Astrocyte of the spinal cord (primary cell): ENCODE measurements at regions not wholly inside any gene's neighbourhood (a gene's known extent, or its start where the extent isn't known, plus 50 kb on each side); places are given as distances from the start of the nearest gene placed in this dataset.

Experiments used
- DNase-seq: peaks from one replicate; pipeline ENCODE4 v3.0.0; 2011; ENCODE audit warnings: low read depth, low spot score
- H3K4me3 ChIP-seq: 2 replicates; pipeline ENCODE4 v1.5.1; 2011; ENCODE audit warnings: low read depth, mild to moderate bottlenecking, low read length, moderate library complexity
- in situ Hi-C: cut with HindIII; loops from 2 replicates; pipeline ENCODE4 v1.10.0; 2017; ENCODE audit warnings: low sequenced_read_pairs
- TF ChIP-seq, protein P1 (sequence below): IDR thresholded peaks from 2 replicates; pipeline ENCODE4 v1.5.1; 2012; ENCODE audit warnings: low read depth, mild to moderate bottlenecking, low read length, inconsistent platforms

DNA sequence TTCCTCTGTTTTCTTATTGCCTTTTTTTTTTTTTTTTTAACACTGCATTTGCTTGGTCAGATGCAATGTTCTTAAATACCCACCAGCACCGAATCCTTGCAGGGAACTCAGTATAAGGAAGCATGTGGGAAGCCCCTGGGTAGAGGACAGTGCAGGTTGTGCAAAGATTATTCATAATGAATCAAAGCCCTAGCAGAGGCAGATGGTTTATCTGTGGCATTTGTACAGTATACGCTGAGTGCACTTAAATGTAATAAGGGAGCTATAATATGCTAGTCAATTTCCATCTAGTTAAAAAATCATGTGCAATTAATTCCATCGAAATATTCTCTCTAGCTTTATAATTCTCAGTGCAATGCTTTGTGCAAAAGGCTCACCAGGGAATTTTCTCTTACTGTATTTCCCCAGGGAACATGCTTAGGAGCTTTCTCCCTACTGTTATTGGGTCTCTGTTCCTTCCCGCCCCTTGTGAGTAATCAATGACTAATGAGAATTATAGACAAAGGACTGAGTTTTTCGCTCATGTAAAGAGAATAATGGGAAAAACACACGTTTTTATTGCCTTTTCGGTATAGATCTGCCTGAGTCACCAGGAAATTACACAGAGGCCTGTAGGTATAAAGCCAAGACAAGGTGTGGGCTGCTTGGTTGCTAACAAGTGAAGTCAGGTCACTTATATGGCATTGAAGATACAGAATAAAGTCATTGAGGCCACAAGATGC lies 1214.3 kb upstream of the TMEM132C start:
- peak; percentile 84 for DNase-seq
- in situ Hi-C loops: no loop called here
- TF ChIP-seq, protein P1, sequence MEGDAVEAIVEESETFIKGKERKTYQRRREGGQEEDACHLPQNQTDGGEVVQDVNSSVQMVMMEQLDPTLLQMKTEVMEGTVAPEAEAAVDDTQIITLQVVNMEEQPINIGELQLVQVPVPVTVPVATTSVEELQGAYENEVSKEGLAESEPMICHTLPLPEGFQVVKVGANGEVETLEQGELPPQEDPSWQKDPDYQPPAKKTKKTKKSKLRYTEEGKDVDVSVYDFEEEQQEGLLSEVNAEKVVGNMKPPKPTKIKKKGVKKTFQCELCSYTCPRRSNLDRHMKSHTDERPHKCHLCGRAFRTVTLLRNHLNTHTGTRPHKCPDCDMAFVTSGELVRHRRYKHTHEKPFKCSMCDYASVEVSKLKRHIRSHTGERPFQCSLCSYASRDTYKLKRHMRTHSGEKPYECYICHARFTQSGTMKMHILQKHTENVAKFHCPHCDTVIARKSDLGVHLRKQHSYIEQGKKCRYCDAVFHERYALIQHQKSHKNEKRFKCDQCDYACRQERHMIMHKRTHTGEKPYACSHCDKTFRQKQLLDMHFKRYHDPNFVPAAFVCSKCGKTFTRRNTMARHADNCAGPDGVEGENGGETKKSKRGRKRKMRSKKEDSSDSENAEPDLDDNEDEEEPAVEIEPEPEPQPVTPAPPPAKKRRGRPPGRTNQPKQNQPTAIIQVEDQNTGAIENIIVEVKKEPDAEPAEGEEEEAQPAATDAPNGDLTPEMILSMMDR: no peak

DNA sequence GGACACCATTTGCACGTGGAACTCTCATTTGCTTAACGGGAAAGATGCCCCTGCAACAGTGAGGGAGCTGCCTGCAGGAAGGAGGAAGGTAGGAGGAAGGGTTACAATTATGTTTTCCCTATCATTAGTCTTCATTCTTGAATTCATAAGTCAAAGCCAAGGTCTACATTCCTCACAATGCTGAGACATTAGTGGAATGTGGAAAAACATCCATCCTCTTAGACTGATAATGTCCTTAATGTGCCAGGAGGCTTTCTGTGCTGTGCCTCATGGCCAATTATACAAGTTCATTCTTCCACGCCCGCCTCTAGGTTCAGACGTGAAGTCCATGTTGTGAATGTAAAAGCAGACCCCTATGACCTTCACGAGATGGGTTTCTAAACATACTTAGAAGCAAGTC lies 1212.4 kb upstream of the TMEM132C start:
- TF ChIP-seq, protein P1: no peak
- peak; percentile 12 for DNase-seq
- in situ Hi-C loops: no loop called here
- no peak overlapping the region for H3K4me3 ChIP-seq

More for the DNA sequence above, 1214.3 kb upstream of the TMEM132C start:
- H3K4me3 ChIP-seq: no peak overlapping the region

DNA sequence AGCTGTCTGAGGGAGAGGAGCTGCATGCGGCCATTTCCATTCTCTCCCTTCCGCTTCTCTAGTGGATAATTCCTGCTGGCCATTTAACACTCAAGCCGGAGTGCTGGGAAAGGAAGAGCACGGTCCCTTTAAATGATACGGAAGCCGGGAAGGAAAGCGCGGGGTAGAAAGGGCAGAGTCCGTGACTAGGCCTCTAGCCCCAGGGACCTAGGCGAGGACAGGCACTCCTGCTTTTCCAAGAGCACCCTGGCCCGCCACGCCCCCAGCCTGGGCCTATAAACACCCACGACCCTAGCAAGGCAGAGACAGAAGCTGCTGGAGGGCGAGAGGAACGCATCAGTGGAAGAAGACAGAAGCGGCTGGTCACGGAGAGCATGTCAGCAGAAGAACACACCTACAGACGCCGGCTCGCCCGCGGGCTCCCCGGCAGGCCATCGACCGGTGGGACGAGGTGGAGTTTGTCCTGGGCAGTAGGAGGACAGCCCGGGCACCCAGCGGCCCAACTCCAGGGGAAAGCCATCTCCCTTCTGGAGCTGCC lies 1206.6 kb upstream of the TMEM132C start:
- in situ Hi-C loops: no loop called here
- TF ChIP-seq, protein P1: no peak
- H3K4me3 ChIP-seq: no peak overlapping the region
- DNase-seq: no peak

DNA sequence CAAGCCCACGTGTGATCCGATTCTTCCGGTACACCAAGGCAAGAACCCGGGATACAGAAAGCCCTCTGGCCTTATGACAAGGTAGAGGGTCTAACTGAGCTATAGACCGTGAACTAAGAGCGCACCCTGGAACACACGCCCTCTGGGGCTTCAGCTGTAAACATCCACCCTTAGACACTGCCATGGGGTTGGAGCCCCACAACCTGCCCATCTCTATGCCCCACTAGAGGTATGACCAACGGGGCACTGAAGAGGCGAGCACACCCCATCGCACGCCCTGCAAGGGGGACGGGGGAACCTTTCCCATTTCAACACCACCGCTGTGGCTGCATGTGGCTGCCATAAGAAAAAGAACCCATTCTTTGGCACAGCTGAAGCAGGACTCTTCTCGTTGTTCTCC lies 1206.0 kb upstream of the TMEM132C start:
- TF ChIP-seq, protein P1: no peak
- H3K4me3 ChIP-seq: no peak overlapping the region
- in situ Hi-C loops: no loop called here
- no peak for DNase-seq

DNA sequence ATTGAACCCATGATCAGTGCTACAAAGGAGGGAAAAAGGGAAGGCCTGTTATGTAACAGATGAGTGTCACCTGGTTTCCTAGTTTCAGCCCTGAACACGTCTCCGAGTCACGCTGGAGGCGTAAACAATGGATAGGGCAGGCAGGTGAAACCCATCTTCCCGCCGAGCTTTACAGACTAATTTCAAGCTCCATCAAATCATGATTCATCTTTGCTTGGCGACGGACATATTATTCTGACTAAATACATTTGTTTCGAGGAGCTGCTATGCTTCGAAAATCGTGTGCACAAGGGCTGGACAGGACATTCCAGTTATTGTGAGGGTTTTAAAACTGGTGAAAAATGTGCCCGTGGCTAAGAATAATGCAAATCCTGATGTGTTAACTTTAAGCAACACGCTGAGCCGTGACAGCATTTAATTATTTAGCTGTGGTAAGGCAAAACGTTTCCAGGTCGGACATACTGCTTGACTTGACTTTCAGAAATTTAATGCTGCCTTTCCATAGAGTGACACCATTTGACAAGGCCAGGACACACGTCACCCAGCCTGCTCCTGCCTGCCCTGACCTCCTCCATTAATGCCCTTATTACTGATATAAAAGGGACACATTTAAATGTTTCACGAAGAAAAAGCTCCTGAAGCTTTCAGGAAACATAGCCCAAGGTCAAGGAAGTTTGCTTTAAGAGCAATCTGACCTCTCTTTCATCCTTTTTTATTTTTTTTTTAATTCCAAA lies 1203.5 kb upstream of the TMEM132C start:
- DNase-seq: no peak
- TF ChIP-seq, protein P1: no peak
- in situ Hi-C loops: no loop called here
- no peak overlapping the region for H3K4me3 ChIP-seq

DNA sequence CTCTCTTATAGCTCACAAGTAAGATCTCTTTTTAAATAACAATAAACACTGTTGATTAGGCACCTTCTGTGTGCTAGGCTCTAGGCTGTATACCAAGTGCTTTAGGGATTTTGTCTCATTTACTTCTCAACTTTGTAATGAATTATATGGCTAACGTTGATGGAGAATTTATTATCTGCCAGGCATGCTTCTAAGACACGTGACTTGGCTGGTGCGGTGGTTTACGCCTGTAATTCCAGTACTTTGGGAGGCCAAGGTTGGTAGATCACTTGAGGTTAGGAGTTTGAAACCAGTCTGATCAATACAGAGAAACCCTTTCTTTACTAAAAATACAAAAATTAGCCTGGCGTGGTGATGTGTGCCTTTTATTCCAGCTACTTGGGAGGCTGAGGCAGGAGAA lies 1202.8 kb upstream of the TMEM132C start:
- in situ Hi-C loops: no loop called here
- H3K4me3 ChIP-seq: no peak overlapping the region
- DNase-seq: no peak
- TF ChIP-seq, protein P1: no peak
